Rectal smooth muscle tissue (tissue), 1 donor: ENCODE measurements at regions not wholly inside any gene's neighbourhood (a gene's known extent, or its start where the extent isn't known, plus 50 kb on each side); places are given as distances from the start of the nearest gene placed in this dataset.

Experiments
- H3K27ac ChIP-seq: one replicate; pipeline ENCODE4 v1.7.0; 2013; ENCODE audit warnings: low read depth, low read length, inconsistent platforms
- H3K27me3 ChIP-seq: one replicate; pipeline ENCODE4 v1.7.0; 2013; ENCODE audit warnings: low read length; ENCODE audit not compliant: control insufficient read depth, insufficient read depth
- H3K36me3 ChIP-seq: one replicate; pipeline ENCODE4 v1.7.0; 2013; ENCODE audit warnings: low read length; ENCODE audit not compliant: control insufficient read depth, insufficient read depth
- H3K4me1 ChIP-seq: one replicate; pipeline ENCODE4 v1.7.0; 2013; ENCODE audit warnings: low read length; ENCODE audit not compliant: control insufficient read depth, insufficient read depth
- H3K4me3 ChIP-seq: one replicate; pipeline ENCODE4 v1.7.0; 2013; ENCODE audit warnings: low read length
- H3K9ac ChIP-seq: one replicate; pipeline ENCODE4 v1.7.0; 2013; ENCODE audit warnings: low read length

- H3K27ac ChIP-seq: no peak overlapping the region
- H3K4me1 ChIP-seq: no peaks in the 10 kb centered on the region
- no peaks in the 10 kb centered on the region for H3K27me3 ChIP-seq
- H3K4me3 ChIP-seq: no peak overlapping the region
- H3K36me3 ChIP-seq: no peaks in the 10 kb centered on the region
- no peak overlapping the region for H3K9ac ChIP-seq
Measured at GRCh38 chr11:92844197-92844596, 125.3 kb upstream of the MTNR1B start.

GRCh38 chr11:92845390-92845789 lies 124.1 kb upstream of the MTNR1B start:
- Histone ChIP-seq H3K4me1 (no peaks in the 10 kb centered on the region), H3K27me3 (no peaks in the 10 kb centered on the region), H3K4me3 (no peak overlapping the region), H3K27ac (no peak overlapping the region), H3K36me3 (no peaks in the 10 kb centered on the region), H3K9ac (no peak overlapping the region)

GRCh38 chr11:92845805-92846204 lies 123.6 kb upstream of the MTNR1B start:
- Histone ChIP-seq H3K27ac (no peak overlapping the region), H3K27me3 (no peaks in the 10 kb centered on the region), H3K36me3 (no peaks in the 10 kb centered on the region), H3K9ac (no peak overlapping the region), H3K4me3 (no peak overlapping the region), H3K4me1 (no peaks in the 10 kb centered on the region)

GRCh38 chr11:92846491-92847125 lies 122.8 kb upstream of the MTNR1B start:
- no peaks in the 10 kb centered on the region for H3K4me1 ChIP-seq
- no peaks in the 10 kb centered on the region for H3K36me3 ChIP-seq
- no peaks in the 10 kb centered on the region for H3K27me3 ChIP-seq
- no peak overlapping the region for H3K4me3 ChIP-seq
- no peak overlapping the region for H3K9ac ChIP-seq
- H3K27ac ChIP-seq: no peak overlapping the region

GRCh38 chr11:92848578-92848977 lies 120.9 kb upstream of the MTNR1B start:
- Histone ChIP-seq H3K4me3 (no peak overlapping the region), H3K9ac (no peak overlapping the region), H3K4me1 (no peaks in the 10 kb centered on the region), H3K36me3 (no peaks in the 10 kb centered on the region), H3K27me3 (no peaks in the 10 kb centered on the region), H3K27ac (no peak overlapping the region)

DNA sequence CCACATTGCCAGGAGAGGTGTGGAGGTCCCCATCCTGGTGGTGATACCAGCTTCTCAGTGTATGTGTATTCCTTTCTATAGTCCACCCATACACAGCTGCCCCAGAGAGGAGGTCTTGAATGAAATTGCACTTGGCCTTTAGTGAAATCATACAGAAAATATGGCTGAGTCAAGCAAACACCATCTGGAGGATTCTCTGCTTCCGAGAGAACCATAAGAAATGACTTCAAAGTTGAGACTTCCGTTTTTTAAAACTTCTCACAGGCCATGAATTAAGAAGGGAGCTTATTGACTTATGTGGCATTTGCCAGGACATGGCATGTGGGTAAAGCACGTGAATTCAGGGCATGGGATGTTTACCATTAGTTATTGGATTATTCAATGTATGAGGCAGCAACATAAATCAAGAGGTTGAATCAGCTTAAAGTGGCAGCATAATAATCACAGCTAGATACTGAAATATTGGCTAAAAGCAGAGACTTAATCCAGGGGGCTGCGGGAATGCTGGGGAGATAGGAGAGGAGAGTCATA lies 119.1 kb upstream of the MTNR1B start:
- Histone ChIP-seq H3K4me3 (no peak overlapping the region), H3K36me3 (no peaks in the 10 kb centered on the region), H3K27me3 (no peaks in the 10 kb centered on the region), H3K4me1 (no peaks in the 10 kb centered on the region), H3K27ac (no peak overlapping the region), H3K9ac (no peak overlapping the region)

DNA sequence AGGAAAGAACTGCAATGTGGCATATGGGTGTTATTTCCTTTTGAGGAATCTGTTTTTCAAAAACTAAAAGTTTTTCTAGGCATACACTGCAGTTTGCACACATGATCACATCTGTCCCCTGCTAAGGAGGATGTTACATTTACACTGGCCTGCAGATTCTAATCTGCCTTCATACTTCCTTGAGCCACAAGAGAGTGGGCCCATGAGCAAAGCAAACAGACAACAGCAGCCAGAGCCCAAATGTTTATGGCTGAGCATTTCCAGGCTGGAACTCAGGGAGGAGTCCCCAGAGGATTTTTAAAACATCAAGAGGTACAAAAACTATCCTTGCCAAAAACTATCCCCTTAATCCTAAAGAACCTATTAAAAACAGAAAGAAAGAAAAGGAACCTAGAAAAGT lies 117.2 kb upstream of the MTNR1B start:
- no peaks in the 10 kb centered on the region for H3K36me3 ChIP-seq
- H3K4me1 ChIP-seq: no peaks in the 10 kb centered on the region
- H3K27me3 ChIP-seq: no peaks in the 10 kb centered on the region
- no peak overlapping the region for H3K9ac ChIP-seq
- H3K4me3 ChIP-seq: no peak overlapping the region
- H3K27ac ChIP-seq: no peak overlapping the region

- Histone ChIP-seq H3K27ac (no peak overlapping the region), H3K4me1 (no peaks in the 10 kb centered on the region), H3K4me3 (no peak overlapping the region), H3K9ac (no peak overlapping the region), H3K27me3 (no peaks in the 10 kb centered on the region), H3K36me3 (no peaks in the 10 kb centered on the region)
Measured at GRCh38 chr11:92852946-92853345, 116.5 kb upstream of the MTNR1B start.

- H3K4me3 ChIP-seq: no peak overlapping the region
- H3K9ac ChIP-seq: no peak overlapping the region
- no peaks in the 10 kb centered on the region for H3K36me3 ChIP-seq
- no peaks in the 10 kb centered on the region for H3K27me3 ChIP-seq
- H3K27ac ChIP-seq: no peak overlapping the region
- H3K4me1 ChIP-seq: no peaks in the 10 kb centered on the region
Measured at GRCh38 chr11:92854162-92854561, 115.3 kb upstream of the MTNR1B start.

DNA sequence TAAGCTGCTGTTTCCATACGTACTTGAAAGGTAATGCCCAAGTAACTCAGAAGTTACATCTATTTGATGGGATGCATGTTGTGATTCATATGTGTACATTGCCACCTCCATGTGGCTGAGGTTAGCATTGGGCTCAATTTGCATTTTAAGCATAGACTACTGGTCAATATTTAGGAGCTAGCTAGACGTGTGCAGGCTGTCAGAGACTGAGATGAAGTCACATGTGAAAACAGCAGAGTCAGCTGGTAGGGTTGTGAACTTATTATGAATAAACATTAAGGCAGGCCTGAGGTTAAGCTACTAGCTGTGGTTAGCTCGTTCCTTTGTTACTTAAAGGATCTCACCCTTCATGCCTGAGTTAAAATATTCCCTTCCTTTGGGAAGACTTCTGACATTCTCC lies 114.5 kb upstream of the MTNR1B start:
- Histone ChIP-seq H3K4me3 (no peak overlapping the region), H3K4me1 (no peaks in the 10 kb centered on the region), H3K36me3 (no peaks in the 10 kb centered on the region), H3K27me3 (no peaks in the 10 kb centered on the region), H3K9ac (no peak overlapping the region), H3K27ac (no peak overlapping the region)

- Histone ChIP-seq H3K4me1 (no peaks in the 10 kb centered on the region), H3K27ac (no peak overlapping the region), H3K9ac (no peak overlapping the region), H3K4me3 (no peak overlapping the region), H3K27me3 (no peaks in the 10 kb centered on the region), H3K36me3 (no peaks in the 10 kb centered on the region)
Measured at GRCh38 chr11:92855607-92856405, 113.6 kb upstream of the MTNR1B start.

DNA sequence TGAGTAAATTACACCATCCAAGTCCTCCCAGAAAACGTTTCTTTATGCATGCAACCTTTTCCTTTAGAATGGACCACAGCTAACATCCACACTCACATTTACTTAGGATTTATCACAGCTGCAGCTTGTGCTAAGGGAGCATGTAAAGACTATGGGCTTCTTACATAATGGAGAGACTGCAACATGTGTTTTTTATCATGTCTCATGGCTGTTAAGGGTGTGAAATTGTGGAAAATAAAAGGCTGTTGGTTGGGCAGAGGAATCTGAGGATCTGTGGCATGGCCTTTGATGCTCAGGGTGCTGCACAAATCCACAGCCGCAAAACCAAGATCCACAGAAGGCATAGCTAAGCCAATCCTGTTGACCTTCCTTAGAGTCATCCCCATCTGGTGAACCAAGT lies 112.0 kb upstream of the MTNR1B start:
- Histone ChIP-seq H3K27ac (no peak overlapping the region), H3K4me1 (peaks cover 8% of the 10 kb centered on the region), H3K4me3 (no peak overlapping the region), H3K36me3 (no peaks in the 10 kb centered on the region), H3K27me3 (no peaks in the 10 kb centered on the region), H3K9ac (no peak overlapping the region)
